ENCODE measurements at regions not wholly inside any gene's neighbourhood (a gene's known extent, or its start where the extent isn't known, plus 50 kb on each side); places are given as distances from the start of the nearest gene placed in this dataset.

DNA sequence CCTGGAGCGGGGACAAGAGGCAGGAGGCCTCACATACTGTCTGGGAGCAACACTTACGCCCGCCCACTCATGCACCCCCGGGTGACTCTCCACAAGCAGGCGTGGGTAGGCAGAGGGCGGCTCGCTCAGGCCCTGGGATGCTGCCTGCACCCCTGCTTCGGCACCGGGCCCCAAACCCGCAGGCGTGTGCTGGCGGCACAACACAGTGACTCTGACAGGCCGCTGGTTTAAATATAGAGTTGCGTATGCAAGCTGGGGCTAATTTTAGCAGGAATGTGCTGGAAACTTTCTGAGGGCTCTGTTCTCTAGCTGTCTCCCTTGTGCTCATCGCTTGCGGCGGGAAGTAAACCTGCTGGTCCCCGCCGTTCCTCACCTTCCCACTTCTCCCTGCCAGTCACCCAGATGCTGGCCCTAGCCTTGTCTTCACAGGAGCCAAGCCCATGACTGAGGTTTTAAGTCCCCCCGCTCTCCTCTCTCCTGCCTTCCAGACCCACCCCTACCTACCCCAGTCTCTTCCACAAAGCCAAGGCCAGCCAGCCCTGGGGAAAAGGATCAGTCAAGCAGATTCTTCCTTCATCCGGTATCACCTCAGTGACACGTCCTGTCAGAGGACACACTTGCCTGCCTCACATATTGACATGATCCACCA is 94.5 kb upstream of the FOXP4 start:
- DNase-seq: peak; percentile 73

GRCh38 chr6:41452763-41453162 is 93.4 kb upstream of the FOXP4 start:
- no peak for DNase-seq

GRCh38 chr6:41453244-41453643 is 92.9 kb upstream of the FOXP4 start:
- DNase-seq: no peak

GRCh38 chr6:41454189-41454789 is 91.9 kb upstream of the FOXP4 start:
- no peak for DNase-seq

GRCh38 chr6:41455410-41455809 is 90.8 kb upstream of the FOXP4 start:
- DNase-seq: no peak

- no peak for DNase-seq
These were observed 90.4 kb upstream of the FOXP4 start for GRCh38 chr6:41455818-41456217.

DNA sequence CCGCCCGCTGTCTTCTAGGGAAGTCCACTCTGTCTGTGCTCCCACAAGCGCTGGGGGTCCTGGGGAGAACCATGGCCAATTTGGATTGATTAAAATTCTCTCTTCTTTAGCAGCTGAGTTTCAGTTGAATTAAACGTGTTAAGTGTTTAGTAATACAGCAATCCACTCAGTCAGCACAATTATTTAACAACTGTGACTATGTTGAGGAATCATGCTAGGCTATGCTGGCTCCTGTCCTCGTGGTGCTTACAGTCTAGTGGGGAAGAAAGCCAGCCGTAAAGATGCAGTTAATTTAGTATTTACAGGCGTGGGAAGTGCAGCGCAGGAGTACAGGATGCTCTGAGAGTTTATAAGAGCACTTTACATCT is 88.9 kb upstream of the FOXP4 start:
- DNase-seq: no peak

- DNase-seq: no peak
These were observed 86.4 kb upstream of the FOXP4 start for GRCh38 chr6:41459738-41460137.

DNA sequence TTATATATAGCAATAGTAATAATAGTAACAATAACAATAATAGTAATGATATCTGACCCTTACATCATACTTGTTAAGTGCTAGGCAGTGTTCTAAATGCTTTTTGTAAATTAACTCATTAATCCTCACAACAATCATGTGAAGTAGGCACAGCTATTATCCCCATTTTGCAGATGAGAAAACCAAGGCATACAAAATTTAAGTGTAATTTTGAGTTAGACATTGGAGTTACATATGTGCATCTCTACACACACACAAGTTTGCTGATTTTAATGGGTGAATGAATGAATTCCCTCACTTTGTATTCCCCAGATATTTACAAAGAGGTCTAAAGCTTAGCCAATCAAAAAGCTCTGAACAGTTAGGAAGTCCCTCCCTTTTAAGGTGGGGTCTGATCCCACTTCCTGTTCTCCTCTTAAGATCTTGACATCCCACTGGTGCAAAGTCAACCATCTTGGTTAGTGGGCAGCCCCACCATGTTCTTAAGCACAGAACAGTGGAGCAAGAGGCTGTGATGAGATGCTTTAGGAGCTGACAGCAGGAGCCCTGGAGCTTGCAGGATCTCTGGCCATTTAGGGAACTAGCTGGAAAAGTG is 85.3 kb upstream of the FOXP4 start:
- no peak for DNase-seq

DNA sequence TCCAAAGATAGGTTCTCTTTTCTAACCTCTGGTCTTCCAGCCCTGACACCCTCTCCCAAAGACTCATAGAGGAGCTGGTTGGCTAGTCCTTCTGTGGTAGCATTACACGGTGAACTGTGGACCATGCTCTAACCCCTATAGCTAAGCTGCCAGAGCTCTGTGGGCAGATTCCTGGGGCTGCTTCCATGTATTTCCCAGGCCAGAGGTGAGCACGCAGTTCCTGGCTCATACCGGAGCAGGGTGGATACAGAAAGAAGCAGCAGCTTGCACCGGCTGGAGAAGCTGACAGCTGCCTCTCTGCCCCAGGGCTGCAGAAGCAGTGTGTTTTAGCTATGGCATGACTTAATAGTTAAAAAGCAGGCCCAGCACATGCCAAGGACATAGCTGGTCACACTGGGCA is 84.1 kb upstream of the FOXP4 start:
- DNase-seq: no peak

DNA sequence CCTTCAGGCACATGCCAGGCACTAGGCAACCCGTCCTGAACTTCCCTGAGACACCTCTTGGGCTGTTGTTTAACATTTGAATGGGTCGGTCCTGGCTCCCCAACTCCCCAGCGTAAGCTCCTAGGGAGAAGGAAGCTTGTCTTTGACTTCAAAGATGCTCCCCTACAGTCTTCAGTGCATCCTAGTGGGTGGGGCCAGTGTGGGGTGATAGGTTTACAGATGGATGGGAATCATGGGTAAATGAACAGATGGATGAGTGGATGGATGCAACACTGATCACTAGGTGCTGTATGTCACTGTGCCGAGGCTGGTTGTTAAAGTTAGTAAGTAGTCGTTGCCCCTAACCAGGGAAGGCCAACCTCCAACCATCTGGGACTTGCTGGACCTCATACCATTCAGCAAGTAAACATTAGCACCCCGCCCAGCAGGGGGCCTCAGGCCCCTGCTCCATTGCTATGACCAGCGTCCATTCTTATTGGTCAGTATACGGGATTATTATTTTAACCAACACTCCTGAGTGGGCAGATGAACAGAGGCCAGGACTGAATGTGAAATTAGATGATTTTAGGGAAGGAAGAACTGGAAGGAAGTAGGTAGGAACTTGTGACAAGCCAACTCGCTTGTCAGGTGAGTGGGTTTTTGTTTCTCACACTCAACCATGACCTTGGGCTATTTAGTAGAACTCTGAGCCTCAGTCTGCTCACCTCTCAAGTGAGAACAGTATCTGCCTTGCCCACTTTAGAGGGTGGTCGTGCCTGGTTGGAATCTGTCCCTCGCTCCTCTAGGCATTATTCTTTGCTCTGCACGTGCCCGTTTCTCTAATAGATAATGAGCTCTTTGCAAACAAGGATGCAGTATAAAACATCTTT is 82.9 kb upstream of the FOXP4 start:
- peak; percentile 56 for DNase-seq

DNA sequence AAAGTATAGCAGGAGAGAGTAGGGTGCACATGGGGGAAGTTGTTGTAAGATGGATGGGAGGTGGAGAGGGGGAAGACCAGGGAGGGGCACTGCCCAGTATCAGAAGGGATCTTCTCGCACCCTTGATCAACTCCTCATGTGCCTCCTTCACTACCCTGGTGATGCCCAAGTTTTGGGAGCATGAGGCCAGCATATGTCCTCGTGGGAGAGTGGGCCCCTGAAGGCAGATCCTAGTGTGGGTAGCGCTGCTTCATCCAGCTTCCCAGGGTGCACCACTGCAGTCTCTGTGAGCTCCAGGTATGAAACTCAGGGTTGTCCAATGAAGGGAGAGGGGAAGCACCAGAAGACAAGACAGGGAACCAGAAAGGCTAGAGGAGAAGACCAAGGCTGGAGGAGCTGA is 82.2 kb upstream of the FOXP4 start:
- no peak for DNase-seq

GRCh38 chr6:41464481-41464880 is 81.7 kb upstream of the FOXP4 start:
- DNase-seq: peak; percentile 83

- DNase-seq: no peak
These were observed 79.7 kb upstream of the FOXP4 start for GRCh38 chr6:41466437-41466990.

DNA sequence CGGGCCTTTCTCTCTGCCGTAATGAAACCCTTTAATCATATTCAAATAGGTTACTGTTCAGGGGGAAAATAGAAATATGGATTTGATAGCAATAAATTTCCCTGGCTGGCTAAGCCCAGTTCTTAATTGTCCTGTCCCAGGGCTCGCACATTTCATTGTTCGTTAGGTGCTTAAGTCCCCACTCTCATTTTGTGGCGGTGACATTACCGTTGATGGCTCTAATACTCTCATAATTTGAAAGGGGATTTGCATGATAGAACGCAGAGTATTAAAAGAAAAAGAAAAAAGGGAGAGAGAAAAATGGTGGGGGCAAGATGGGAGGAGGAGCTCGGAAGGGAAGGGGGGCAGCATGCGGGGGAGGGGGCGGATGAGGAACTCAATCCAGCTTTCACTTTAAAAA is 79.1 kb upstream of the FOXP4 start:
- no peak for DNase-seq

DNA sequence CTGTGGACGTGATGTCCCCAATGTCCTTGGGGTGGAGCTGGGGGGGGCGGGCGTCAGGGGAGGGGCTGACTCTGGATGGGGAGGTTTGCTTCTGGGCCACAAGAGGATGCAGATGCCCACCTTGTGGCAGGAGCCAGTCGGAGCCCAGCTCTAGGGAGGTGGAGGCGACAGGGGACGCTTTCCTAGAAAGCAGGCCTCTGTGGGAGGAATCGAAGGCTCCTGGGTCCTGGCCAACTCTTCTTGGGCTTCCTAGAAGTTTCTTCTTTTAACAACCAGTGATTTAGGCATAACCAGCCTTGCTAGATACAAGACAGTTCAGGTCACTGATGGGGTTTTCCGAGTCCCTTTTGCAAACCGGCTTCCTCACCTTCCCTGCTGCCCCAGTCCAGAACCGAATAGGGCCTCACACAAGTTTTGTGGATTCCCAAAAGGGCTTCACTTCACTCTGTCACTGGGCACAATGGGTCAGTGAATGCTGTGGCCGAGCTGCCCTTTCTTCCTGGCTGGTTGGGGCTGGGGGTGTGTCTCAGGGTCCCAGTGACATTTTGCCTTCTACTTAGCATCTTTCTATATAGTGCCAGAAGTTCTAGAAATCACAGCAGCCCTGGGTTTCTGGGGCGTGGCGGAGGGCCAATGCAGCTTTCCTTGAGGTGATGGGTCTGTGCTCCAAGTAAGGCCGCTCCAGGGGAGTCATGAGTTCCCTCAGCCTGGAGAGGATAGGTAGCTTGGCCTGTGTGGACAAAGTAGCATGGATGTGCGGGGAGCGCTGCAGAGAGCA is 78.4 kb upstream of the FOXP4 start:
- DNase-seq: no peak

DNA sequence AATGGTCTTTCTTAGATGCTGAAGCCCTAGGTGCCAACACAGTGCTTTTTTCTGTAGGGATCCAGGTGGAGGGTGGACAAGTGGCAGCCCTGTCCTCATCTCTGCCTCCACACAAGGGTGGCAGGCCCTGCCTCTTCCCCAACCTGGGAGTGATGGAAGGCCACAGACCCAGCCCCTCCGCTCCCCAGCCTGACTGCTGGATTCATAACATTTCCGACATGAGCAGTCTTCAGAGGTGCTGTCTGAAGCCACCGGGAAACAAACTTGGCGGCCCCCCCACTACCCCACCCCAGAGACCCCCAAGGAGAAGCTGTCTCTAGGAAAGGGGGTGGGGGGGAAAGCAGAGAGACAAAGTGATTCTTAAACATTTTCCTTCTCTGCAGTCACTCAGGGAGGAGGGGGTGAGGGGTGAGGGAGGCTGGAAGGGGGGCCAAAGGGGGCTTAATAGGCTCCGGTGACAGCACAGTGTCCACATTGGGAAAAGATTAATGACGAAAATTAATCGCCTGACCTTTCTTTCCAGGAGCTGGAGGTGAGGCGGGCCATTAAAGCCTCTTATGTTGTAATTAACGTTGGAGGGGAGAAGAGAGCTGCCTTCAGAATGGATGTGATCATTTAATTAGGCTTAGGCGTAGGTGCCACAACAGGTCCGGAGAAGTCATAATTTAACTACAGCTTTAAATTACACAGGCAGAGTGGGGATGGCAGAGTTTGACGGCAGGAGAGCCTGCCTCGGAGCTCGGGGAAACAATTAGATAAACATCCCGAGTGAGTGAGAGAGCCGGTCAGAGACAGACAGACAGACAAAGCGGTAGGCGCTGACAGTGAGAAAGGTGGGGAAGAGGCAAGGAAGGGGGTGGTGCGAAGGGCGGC is 76.8 kb upstream of the FOXP4 start:
- DNase-seq: no peak

GRCh38 chr6:41470029-41470330 is 76.2 kb upstream of the FOXP4 start:
- peak; percentile 64 for DNase-seq

GRCh38 chr6:41470331-41471063 is 75.7 kb upstream of the FOXP4 start:
- DNase-seq: peak; percentile 75

- no peak for DNase-seq
These were observed 74.9 kb upstream of the FOXP4 start for GRCh38 chr6:41471064-41471895.
